Heart left ventricle (tissue), 13 donors: ENCODE measurements at regions not wholly inside any gene's neighbourhood (a gene's known extent, or its start where the extent isn't known, plus 50 kb on each side); places are given as distances from the start of the nearest gene placed in this dataset.

Experiments used
- CTCF ChIP-seq, 12 donors: fragments of 200-600 bp; sonication (generic) in 4 of 12; IDR thresholded peaks; one replicate each; pipeline versions ENCODE4 v1.5.0 to v1.8.0; 2018 to 2022; ENCODE audit warnings: antibody characterized with exemption in 12 of 12, mild to moderate bottlenecking in 5 of 12
- POLR2A ChIP-seq, 2 donors: fragments of 450-650 bp; IDR thresholded peaks; one replicate each; pipeline ENCODE4 v1.6.1; 2017; ENCODE audit warnings: antibody characterized with exemption in 2 of 2, mild to moderate bottlenecking in 2 of 2, moderate library complexity in 2 of 2
- donor health status: ischemic (EF 13 %, LVEDD 7.1; RV severe dilation, severe dysfunction).
- donor health status: DM: no; HTN: yes; CAD: no.
- donor health status: DM: no; HTN: no; CAD: no.
- donor health status: ischemic (EF 25% LVEDD 6.9; RV normal size, moderate dysfunction).
- donor health status: ischemic (EF 25% LVEDD 5.7; RV mildly dilated, moderate dysfunction).
- donor health status: ischemic (EF 35%, LVEDD 5.7; RV mildly dilated, moderate dysfunction).
- donor health status: nonischemic (EF 11% LVEDD 7.7; RV severe dilation, severe dysfunction).
- donor health status: DM: yes; HTN: yes; CAD: no.
- donor health status: PGD.
- donor health status: ischemic (EF 29% LVEDD 5.4; RV normal size, mild dysfunction).
- donor health status: nonischemic (EF 23%, LVEDD 6.1; RV moderate dilation, normal function).

- TF ChIP-seq CTCF (IDR thresholded peaks at IDR 0.05) (no peak), POLR2A (IDR thresholded peaks at IDR 0.05) (no peak)
Observed at GRCh38 chr10:33803248-33803647, 468.8 kb upstream of the NRP1 start.
